ENCODE measurements at regions not wholly inside any gene's neighbourhood (a gene's known extent, or its start where the extent isn't known, plus 50 kb on each side); places are given as distances from the start of the nearest gene placed in this dataset.

DNA sequence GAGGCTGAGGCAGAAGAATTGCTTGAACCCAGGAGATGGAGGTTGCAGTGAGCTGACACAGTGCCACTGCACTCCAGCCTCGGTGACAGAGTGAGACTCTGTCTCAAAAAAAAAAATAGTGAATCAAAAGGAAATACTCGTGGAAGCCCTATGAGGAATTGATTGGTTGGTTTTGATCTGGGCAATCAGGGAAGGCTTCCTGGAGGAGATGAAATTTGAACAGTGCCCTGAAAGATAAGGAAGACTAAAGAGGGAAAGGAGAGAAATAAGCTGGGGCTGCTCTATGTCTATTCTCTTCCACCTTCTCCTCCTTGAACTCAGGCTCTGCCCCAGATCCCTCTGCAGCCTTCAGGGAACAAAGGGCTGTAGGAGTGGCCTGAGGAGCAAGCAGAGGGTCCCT, 54.1 kb downstream of the IRF2BPL start:
- DNase-seq (ENCODE audit: low read depth, low spot score): no peak
- H3K4me3 ChIP-seq (ENCODE audit: low read length): no peak overlapping the region

GRCh38 chr14:76971549-76971948, 57.0 kb downstream of the IRF2BPL start:
- H3K4me3 ChIP-seq (ENCODE audit: low read length): no peak overlapping the region

GRCh38 chr14:76968621-76969063, 59.9 kb downstream of the IRF2BPL start:
- no peak overlapping the region for H3K4me3 ChIP-seq (ENCODE audit: low read length)
- DNase-seq (ENCODE audit: low read depth, low spot score): no peak

More at GRCh38 chr14:76971549-76971948, 57.0 kb downstream of the IRF2BPL start:
- no peak for DNase-seq (ENCODE audit: low read depth, low spot score)

GRCh38 chr14:76967788-76968187, 60.7 kb downstream of the IRF2BPL start:
- no peak overlapping the region for H3K4me3 ChIP-seq (ENCODE audit: low read length)
- no peak for DNase-seq (ENCODE audit: low read depth, low spot score)

DNA sequence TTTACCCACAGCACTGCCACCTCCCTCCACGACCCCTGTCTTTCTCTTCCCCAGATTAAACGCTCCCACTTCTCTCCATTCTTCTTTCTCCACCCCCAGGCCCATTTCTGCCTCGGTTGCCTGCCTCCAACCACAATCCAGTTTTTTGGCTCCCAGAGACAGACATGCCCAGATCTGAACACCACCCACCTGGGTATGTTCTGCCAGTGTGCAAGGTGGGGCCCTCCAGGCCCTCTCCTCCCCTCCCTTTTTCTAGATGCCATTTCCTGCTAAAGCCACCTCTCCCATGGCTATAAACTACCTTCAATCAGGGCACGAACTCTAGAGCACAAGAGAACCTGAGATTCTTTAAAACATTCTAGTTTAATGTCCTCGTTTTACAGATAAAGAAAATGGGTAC, 63.3 kb downstream of the IRF2BPL start:
- DNase-seq (ENCODE audit: low read depth, low spot score): no peak
- no peak overlapping the region for H3K4me3 ChIP-seq (ENCODE audit: low read length)

DNA sequence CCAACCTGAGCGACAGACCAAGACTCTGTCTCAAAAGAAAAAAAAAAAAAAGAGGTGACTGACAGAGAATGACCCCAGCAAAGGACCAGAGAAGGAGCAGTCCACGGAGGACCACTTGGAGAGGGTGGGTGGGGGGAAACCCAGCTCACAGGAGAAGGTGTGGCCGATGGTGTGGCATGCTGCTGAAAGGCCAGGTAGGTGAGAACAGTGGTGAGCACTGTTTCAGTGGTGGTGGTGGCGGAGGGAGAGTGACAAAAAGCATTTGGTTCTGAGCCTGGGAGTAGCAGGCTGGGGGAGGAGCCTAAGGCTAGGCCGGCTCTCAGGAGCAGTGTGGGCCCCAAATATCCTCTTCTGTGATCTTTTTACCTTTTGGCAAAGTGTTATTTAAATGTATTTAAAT, 63.8 kb downstream of the IRF2BPL start:
- no peak overlapping the region for H3K4me3 ChIP-seq (ENCODE audit: low read length)
- no peak for DNase-seq (ENCODE audit: low read depth, low spot score)

- H3K4me3 ChIP-seq (ENCODE audit: low read length): no peak overlapping the region
- no peak for DNase-seq (ENCODE audit: low read depth, low spot score)
Observed at GRCh38 chr14:76963372-76963771, 65.1 kb downstream of the IRF2BPL start.

DNA sequence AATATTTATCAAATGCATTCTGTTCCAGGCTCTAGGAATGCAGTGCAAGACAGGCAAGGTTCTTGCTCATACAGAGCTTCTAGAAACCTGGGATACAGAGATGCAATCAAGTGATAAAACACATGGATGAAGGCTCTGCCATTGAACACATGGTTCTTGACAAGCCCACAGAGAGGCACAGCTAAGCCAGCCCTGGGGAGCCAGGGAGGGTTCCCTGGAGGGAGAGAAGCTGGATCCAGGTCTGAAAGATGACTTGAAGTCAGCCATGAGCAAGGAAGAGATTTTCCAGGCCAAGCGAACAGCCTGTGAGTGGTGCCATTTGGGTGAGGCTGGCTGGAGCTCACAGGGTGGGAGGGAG, 66.2 kb downstream of the IRF2BPL start:
- no peak for DNase-seq (ENCODE audit: low read depth, low spot score)
- peak overlapping the region; percentile 56 for H3K4me3 ChIP-seq (ENCODE audit: low read length)

GRCh38 chr14:76961631-76962302, 66.7 kb downstream of the IRF2BPL start:
- H3K4me3 ChIP-seq (ENCODE audit: low read length): peak overlapping the region; percentile 56
- DNase-seq (ENCODE audit: low read depth, low spot score): peak; percentile 98

- no peak overlapping the region for H3K4me3 ChIP-seq (ENCODE audit: low read length)
- DNase-seq (ENCODE audit: low read depth, low spot score): no peak
Observed at GRCh38 chr14:76958980-76959710, 69.4 kb downstream of the IRF2BPL start.

GRCh38 chr14:76958020-76958979, 70.2 kb downstream of the IRF2BPL start:
- H3K4me3 ChIP-seq (ENCODE audit: low read length): no peak overlapping the region
- DNase-seq (ENCODE audit: low read depth, low spot score): no peak

- DNase-seq (ENCODE audit: low read depth, low spot score): no peak
- H3K4me3 ChIP-seq (ENCODE audit: low read length): peak overlapping the region; percentile 62
Observed at GRCh38 chr14:76957224-76957891, 71.2 kb downstream of the IRF2BPL start.

GRCh38 chr14:76956316-76957090, 72.0 kb downstream of the IRF2BPL start:
- H3K4me3 ChIP-seq (ENCODE audit: low read length): peak overlapping the region; percentile 62
- DNase-seq (ENCODE audit: low read depth, low spot score): peak; percentile 88

- peak; percentile 78 for DNase-seq (ENCODE audit: low read depth, low spot score)
- peak overlapping the region; percentile 62 for H3K4me3 ChIP-seq (ENCODE audit: low read length)
Observed at GRCh38 chr14:76955575-76956315, 72.8 kb downstream of the IRF2BPL start.

- no peak overlapping the region for H3K4me3 ChIP-seq (ENCODE audit: low read length)
- no peak for DNase-seq (ENCODE audit: low read depth, low spot score)
Observed at GRCh38 chr14:76954394-76955190, 73.9 kb downstream of the IRF2BPL start.

DNA sequence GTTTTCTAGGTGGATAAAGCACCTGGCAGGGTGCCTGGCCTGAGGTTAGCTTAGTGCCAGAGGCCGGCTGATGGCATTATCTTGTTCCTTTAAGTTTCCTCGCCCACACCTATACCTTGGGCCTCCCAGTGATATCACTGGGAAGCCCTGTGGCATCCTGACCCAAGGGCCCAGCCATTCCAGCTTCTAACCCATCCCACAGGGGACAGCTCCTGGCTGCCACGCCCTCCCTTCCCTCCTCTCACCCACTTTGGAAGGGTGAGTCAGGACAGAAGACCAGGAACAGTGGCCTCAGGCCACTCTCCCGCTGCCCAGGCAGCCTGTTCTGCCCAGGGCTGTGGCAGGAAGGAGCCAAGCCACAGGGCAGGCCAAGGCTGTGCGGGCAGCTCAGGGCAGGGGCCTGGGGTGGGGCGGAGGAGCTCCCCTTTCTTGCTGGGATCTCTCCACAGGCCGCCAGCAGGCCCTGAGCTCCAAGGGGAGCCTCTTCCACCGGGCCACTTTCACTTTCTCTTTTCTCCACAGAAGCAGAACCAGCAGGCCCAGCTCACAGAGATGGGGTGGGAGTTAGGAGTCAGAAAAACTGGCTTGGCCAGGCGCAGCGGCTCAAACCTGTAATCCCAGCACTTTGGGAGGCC, 75.1 kb downstream of the IRF2BPL start:
- no peak for DNase-seq (ENCODE audit: low read depth, low spot score)
- H3K4me3 ChIP-seq (ENCODE audit: low read length): no peak overlapping the region

DNA sequence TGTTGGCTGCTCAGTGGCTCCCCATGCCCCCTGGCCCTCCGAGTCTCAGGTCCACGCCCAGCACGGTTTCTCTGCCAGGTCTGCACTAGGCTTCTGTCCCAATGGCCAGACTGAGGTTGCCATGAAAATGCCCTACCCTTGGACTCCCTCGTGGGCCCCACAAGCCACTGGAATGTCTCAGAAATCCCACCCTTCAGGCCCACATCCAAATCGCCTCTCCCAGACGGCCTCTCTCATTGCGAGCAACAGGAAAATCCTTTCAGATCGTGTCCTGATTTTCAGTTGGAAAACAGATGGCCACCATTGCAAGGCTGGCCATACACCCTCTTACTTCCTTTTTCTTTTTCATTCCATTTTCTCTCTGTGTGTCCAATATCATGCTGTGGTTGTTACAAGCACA, 77.3 kb downstream of the IRF2BPL start:
- DNase-seq (ENCODE audit: low read depth, low spot score): no peak
- no peak overlapping the region for H3K4me3 ChIP-seq (ENCODE audit: low read length)
